Middle frontal gyrus (tissue), 1 donor: ENCODE measurements at regions not wholly inside any gene's neighbourhood (a gene's known extent, or its start where the extent isn't known, plus 50 kb on each side); places are given as distances from the start of the nearest gene placed in this dataset.
"Not testable (repeated sequence)": the region's sequence is repeated elsewhere in the genome, so short reads cannot be mapped to it uniquely, and the experiment has no call there.

Source experiments
- DNase-seq: peaks from one replicate; pipeline ENCODE4 v3.0.0-alpha.2; 2015; ENCODE audit warnings: low spot score; ENCODE audit errors: extremely low spot score

GRCh38 chr1:196366-196765, 255.1 kb downstream of the OR4F29 start:
- not testable (repeated sequence) for DNase-seq

- peak; percentile 88 for DNase-seq
Measured at GRCh38 chr1:191296-192049, 260.0 kb downstream of the OR4F29 start.

- not testable (repeated sequence) for DNase-seq
Measured at GRCh38 chr1:190678-191077, 260.8 kb downstream of the OR4F29 start.

GRCh38 chr1:189915-190314, 261.6 kb downstream of the OR4F29 start:
- not testable (repeated sequence) for DNase-seq

- not testable (repeated sequence) for DNase-seq
Measured at GRCh38 chr1:189270-189669, 262.2 kb downstream of the OR4F29 start.

- not testable (repeated sequence) for DNase-seq
Measured at GRCh38 chr1:187298-187697, 264.2 kb downstream of the OR4F29 start.

GRCh38 chr1:186691-187131, 264.8 kb downstream of the OR4F29 start:
- not testable (repeated sequence) for DNase-seq

GRCh38 chr1:186223-186622, 265.3 kb downstream of the OR4F29 start:
- DNase-seq = not testable (repeated sequence)

- not testable (repeated sequence) for DNase-seq
Measured at GRCh38 chr1:185526-185925, 266.0 kb downstream of the OR4F29 start.

GRCh38 chr1:184336-184686, 267.2 kb downstream of the OR4F29 start:
- not testable (repeated sequence) for DNase-seq

GRCh38 chr1:183620-184335, 267.7 kb downstream of the OR4F29 start:
- not testable (repeated sequence) for DNase-seq

GRCh38 chr1:183081-183480, 268.4 kb downstream of the OR4F29 start:
- DNase-seq = not testable (repeated sequence)

GRCh38 chr1:182631-183030, 268.8 kb downstream of the OR4F29 start:
- not testable (repeated sequence) for DNase-seq

GRCh38 chr1:181247-182216, 269.9 kb downstream of the OR4F29 start:
- peak; percentile 3 for DNase-seq

- DNase-seq = not testable (repeated sequence)
Measured at GRCh38 chr1:180749-181205, 270.7 kb downstream of the OR4F29 start.

GRCh38 chr1:138842-139241, 312.6 kb downstream of the OR4F29 start:
- DNase-seq = not testable (repeated sequence)

GRCh38 chr1:137664-138063, 313.8 kb downstream of the OR4F29 start:
- not testable (repeated sequence) for DNase-seq

- DNase-seq = not testable (repeated sequence)
Measured at GRCh38 chr1:136344-136932, 315.0 kb downstream of the OR4F29 start.

- not testable (repeated sequence) for DNase-seq
Measured at GRCh38 chr1:134936-135335, 316.5 kb downstream of the OR4F29 start.

GRCh38 chr1:118440-118839, 333.0 kb downstream of the OR4F29 start:
- not testable (repeated sequence) for DNase-seq

- DNase-seq = not testable (repeated sequence)
Measured at GRCh38 chr1:115534-115933, 335.9 kb downstream of the OR4F29 start.
